SH-SY5Y (cell line): ENCODE measurements at regions not wholly inside any gene's neighbourhood (a gene's known extent, or its start where the extent isn't known, plus 50 kb on each side); places are given as distances from the start of the nearest gene placed in this dataset.

Experiments
- GATA2 ChIP-seq: IDR thresholded peaks from 2 replicates; pipeline ENCODE4 v1.6.1; 2011; ENCODE audit warnings: mild to moderate bottlenecking, low read depth, low read length
- GATA3 ChIP-seq: IDR thresholded peaks from 2 replicates; pipeline ENCODE4 v1.6.1; 2011; ENCODE audit warnings: low read depth, mild to moderate bottlenecking, low read length, moderate library complexity

- no peak for TF ChIP-seq GATA2
- no peak for TF ChIP-seq GATA3
Measured at GRCh38 chr13:31408927-31409326, 209.2 kb downstream of the B3GLCT start.
